ENCODE measurements at regions not wholly inside any gene's neighbourhood (a gene's known extent, or its start where the extent isn't known, plus 50 kb on each side); places are given as distances from the start of the nearest gene placed in this dataset.

DNA sequence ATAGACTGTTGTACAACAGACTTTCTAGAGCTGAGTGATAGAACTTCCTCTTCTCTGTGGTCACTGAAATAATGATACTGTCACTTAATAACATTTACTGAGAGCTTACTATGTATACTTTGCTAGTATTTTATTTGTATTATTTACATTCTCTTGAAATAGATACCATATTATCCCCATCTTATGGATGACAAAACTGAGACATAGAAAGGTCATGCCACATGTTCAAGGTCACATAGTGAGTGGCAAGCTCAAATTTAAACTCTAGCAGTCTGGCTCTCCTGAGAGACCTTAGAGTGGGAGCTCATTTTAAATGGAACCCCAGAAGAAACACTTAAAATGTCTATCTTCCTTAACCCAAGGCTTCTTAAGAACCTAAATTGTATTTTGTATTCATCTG lies 266.6 kb upstream of the CAMK1G start:
- no peak overlapping the region for H2AFZ ChIP-seq (ENCODE audit: insufficient read depth, low read depth, low read length, poor library complexity, severe bottlenecking)
- no peaks in the 10 kb centered on the region for H3K4me1 ChIP-seq (ENCODE audit: control insufficient read depth in 1 of 2, insufficient read depth in 2 of 2, low read length in 2 of 2)
- no peak overlapping the region for H3K4me2 ChIP-seq (replicated peaks; ENCODE audit: extremely low read depth, low read length, poor library complexity, severe bottlenecking)
- TF ChIP-seq, protein P1, sequence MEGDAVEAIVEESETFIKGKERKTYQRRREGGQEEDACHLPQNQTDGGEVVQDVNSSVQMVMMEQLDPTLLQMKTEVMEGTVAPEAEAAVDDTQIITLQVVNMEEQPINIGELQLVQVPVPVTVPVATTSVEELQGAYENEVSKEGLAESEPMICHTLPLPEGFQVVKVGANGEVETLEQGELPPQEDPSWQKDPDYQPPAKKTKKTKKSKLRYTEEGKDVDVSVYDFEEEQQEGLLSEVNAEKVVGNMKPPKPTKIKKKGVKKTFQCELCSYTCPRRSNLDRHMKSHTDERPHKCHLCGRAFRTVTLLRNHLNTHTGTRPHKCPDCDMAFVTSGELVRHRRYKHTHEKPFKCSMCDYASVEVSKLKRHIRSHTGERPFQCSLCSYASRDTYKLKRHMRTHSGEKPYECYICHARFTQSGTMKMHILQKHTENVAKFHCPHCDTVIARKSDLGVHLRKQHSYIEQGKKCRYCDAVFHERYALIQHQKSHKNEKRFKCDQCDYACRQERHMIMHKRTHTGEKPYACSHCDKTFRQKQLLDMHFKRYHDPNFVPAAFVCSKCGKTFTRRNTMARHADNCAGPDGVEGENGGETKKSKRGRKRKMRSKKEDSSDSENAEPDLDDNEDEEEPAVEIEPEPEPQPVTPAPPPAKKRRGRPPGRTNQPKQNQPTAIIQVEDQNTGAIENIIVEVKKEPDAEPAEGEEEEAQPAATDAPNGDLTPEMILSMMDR (IDR thresholded peaks at IDR 0.05), result no peak
- no peak overlapping the region for H3K27ac ChIP-seq (ENCODE audit: low read depth in 1 of 2, low read length in 2 of 2)
- no peaks in the 10 kb centered on the region for H3K36me3 ChIP-seq (replicated peaks in 1 of 2; ENCODE audit: control insufficient read depth in 1 of 2, insufficient read depth in 2 of 2, low read length in 2 of 2)
- H3K36me3 Mint-ChIP-seq, result no peaks in the 10 kb centered on the region
- H3K9me3 ChIP-seq (replicated peaks in 1 of 2; ENCODE audit: control insufficient read depth in 1 of 2, insufficient read depth in 1 of 2, low read length in 2 of 2), result no peaks in the 10 kb centered on the region
- H3K4me1 Mint-ChIP-seq, result no peaks in the 10 kb centered on the region
- no peak overlapping the region for H3K4me3 Mint-ChIP-seq
- no peak overlapping the region for H3K27ac Mint-ChIP-seq
- no peak for DNase-seq
- H3K79me2 ChIP-seq (ENCODE audit: insufficient read depth, low read length), result no peaks in the 10 kb centered on the region
- H4K20me1 ChIP-seq (ENCODE audit: insufficient read depth, low read length), result no peaks in the 10 kb centered on the region
- H3K9ac ChIP-seq (ENCODE audit: insufficient read depth, low read length, poor library complexity, severe bottlenecking), result no peak overlapping the region
- no peak overlapping the region for H3K4me3 ChIP-seq (replicated peaks in 1 of 3; ENCODE audit: low read depth in 2 of 3, low read length in 3 of 3)
- peaks cover 0 to 4% (median 3%) of the 10 kb centered on the region in 7 donors for H3K9me3 Mint-ChIP-seq
- intact Hi-C loops (cut with micrococcal nuclease), result no loop called here
- H3K27me3 ChIP-seq (ENCODE audit: control insufficient read depth in 2 of 2, insufficient read depth in 2 of 2, low read length in 2 of 2), result no peaks in the 10 kb centered on the region
- peaks cover 1 to 3% (median 2%) of the 10 kb centered on the region in 3 donors for H3K27me3 Mint-ChIP-seq (ENCODE audit: low read depth in 3 of 3)

DNA sequence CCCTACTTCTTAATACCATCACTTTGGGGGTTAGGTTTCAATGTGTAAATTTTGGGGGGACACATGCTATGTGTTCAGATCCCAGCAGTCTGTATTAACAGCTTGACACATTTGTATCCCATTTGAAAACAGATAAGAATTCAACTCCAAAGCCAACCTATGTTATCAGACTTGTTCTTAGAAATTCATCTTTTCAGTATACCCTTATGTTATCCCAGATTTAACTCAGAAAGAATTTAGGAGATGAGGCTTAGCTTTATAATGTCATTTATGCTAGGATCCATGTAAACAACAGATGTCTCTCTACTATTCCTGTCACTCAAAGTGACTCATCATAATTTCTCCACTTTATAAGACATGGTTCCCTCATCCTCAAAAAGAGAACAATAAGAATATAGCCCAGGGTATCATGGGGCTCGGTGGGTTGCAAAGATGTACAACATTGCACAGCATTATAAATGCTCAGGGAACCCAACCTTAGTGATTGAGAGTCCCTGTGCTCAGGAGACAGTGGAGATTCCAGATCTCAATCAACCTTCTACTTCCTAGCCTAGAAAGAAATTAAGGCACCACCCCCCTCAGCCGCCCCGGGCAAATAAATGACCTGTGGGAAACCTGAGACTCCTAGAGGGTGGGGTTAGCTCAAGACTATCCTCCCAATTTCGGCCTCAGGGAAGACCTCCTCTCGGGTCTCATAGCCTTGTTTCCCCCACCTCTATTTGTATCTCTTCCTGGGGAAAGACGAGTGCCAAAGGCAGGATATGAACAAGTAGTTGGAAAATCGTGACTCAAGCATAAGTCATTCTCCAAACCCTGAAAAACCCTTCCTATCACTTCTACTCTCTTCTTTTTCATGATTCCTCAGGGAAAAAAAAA lies 265.1 kb upstream of the CAMK1G start:
- no peak for DNase-seq
- H3K4me2 ChIP-seq (replicated peaks; ENCODE audit: extremely low read depth, low read length, poor library complexity, severe bottlenecking), result no peak overlapping the region
- no peaks in the 10 kb centered on the region for H3K9me3 ChIP-seq (replicated peaks in 1 of 2; ENCODE audit: control insufficient read depth in 1 of 2, insufficient read depth in 1 of 2, low read length in 2 of 2)
- Mint-ChIP-seq H3K27me3 (ENCODE audit: low read depth in 3 of 3) (peaks cover 1 to 3% (median 2%) of the 10 kb centered on the region in 3 donors), H3K9me3 (peaks cover 0 to 4% (median 3%) of the 10 kb centered on the region in 7 donors), H3K4me3 (no peak overlapping the region), H3K4me1 (no peaks in the 10 kb centered on the region), H3K36me3 (no peaks in the 10 kb centered on the region), H3K27ac (no peak overlapping the region)
- H3K27ac ChIP-seq (ENCODE audit: low read depth in 1 of 2, low read length in 2 of 2), result no peak overlapping the region
- no peaks in the 10 kb centered on the region for H3K4me1 ChIP-seq (ENCODE audit: control insufficient read depth in 1 of 2, insufficient read depth in 2 of 2, low read length in 2 of 2)
- no peaks in the 10 kb centered on the region for H4K20me1 ChIP-seq (ENCODE audit: insufficient read depth, low read length)
- intact Hi-C loops (cut with micrococcal nuclease), result no loop called here
- WGBS (ENCODE audit: insufficient coverage), result no CpG with 5 or more reads among the region's 7 CpGs
- no peaks in the 10 kb centered on the region for H3K36me3 ChIP-seq (replicated peaks in 1 of 2; ENCODE audit: control insufficient read depth in 1 of 2, insufficient read depth in 2 of 2, low read length in 2 of 2)
- TF ChIP-seq, protein P1 (IDR thresholded peaks at IDR 0.05), result no peak
- H3K4me3 ChIP-seq (replicated peaks in 1 of 3; ENCODE audit: low read depth in 2 of 3, low read length in 3 of 3), result no peak overlapping the region
- H3K79me2 ChIP-seq (ENCODE audit: insufficient read depth, low read length), result no peaks in the 10 kb centered on the region
- no peak overlapping the region for H3K9ac ChIP-seq (ENCODE audit: insufficient read depth, low read length, poor library complexity, severe bottlenecking)
- H3K27me3 ChIP-seq (ENCODE audit: control insufficient read depth in 2 of 2, insufficient read depth in 2 of 2, low read length in 2 of 2), result no peaks in the 10 kb centered on the region
- H2AFZ ChIP-seq (ENCODE audit: insufficient read depth, low read depth, low read length, poor library complexity, severe bottlenecking), result no peak overlapping the region
